Prostate gland (tissue), 2 donors: ENCODE measurements at regions not wholly inside any gene's neighbourhood (a gene's known extent, or its start where the extent isn't known, plus 50 kb on each side); places are given as distances from the start of the nearest gene placed in this dataset.
"Not testable (repeated sequence)": the region's sequence is repeated elsewhere in the genome, so short reads cannot be mapped to it uniquely, and the experiment has no call there.

Experiments
- DNase-seq: peaks from one replicate; pipeline ENCODE4 v3.0.0-alpha.2; 2019; ENCODE audit warnings: low spot score
- H3K27ac ChIP-seq, 2 donors: fragments of 200-600 bp; sonication (generic); 2 replicates each; pipeline ENCODE4 v1.5.1; 2017 to 2019
- H3K27me3 ChIP-seq: fragments of 200-600 bp; sonication (generic); replicated peaks from 2 replicates; pipeline ENCODE4 v1.5.1; 2019; ENCODE audit not compliant: insufficient read depth
- H3K36me3 ChIP-seq, 2 donors: fragments of 200-600 bp; sonication (generic); 1 replicate in 1 of 2; 2 replicates in 1 of 2; pipeline versions ENCODE4 v1.5.1 to v1.8.1; 2017 to 2019
- H3K4me1 ChIP-seq: fragments of 200-600 bp; sonication (generic); replicated peaks from 2 replicates; pipeline ENCODE4 v1.5.1; 2019
- H3K4me3 ChIP-seq, 2 donors: fragments of 200-600 bp; sonication (generic); 2 replicates each; pipeline ENCODE4 v1.5.1; 2017 to 2019
- H3K9me3 ChIP-seq: fragments of 200-600 bp; sonication (generic); 2 replicates; pipeline ENCODE4 v1.5.1; 2017
- CTCF ChIP-seq, 4 experiments: fragments of 200-600 bp in 2 of 4; fragments of 450-650 bp in 2 of 4; sonication (generic) in 2 of 4; IDR thresholded peaks; 1 replicate in 3 of 4; 2 replicates in 1 of 4; pipeline ENCODE4 v1.5.1; 2016 to 2019; ENCODE audit warnings: antibody characterized with exemption in 4 of 4, mild to moderate bottlenecking in 2 of 4, moderate library complexity in 2 of 4
- POLR2A ChIP-seq: fragments of 450-650 bp; IDR thresholded peaks from one replicate; pipeline ENCODE4 v1.6.1; 2016; ENCODE audit warnings: antibody characterized with exemption, mild to moderate bottlenecking
- POLR2AphosphoS5 ChIP-seq: sonication (generic); formaldehyde crosslinking; IDR thresholded peaks from one replicate; pipeline ENCODE4 v1.6.1; 2017; ENCODE audit warnings: antibody characterized with exemption
- WGBS: methylation state at CpG from one replicate; pipeline ENCODE4 v1.1.5; 2018; 5-methylcytosine and 5-hydroxymethylcytosine counted together
- intact Hi-C: fragments of 100-400 bp; cut with DNase I; formaldehyde crosslinking; loops from one replicate; pipeline ENCODE4 v1.14.2; 2022

DNA sequence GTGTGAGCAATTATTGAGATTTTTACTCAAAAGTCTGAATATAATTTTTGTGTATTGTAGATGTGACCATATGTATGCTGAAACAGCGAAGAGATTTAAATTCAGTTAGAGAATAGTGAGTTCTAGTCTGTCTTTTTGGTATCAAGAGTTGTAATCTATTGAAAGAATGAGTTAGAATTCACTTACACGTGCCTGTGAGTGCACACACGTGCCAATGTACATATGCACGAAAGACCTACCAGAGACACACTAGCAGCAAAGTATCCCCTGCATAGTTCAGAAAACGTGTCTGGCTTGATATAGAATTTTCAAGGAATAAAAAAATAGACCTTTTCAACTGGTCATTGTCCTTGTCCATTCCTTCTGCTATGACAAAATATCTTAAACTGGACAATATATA is 64.8 kb upstream of the BHLHE40 start:
- Histone ChIP-seq H3K4me3 (no peak overlapping the region), H3K36me3 (no peaks in the 10 kb centered on the region), H3K27me3 (no peaks in the 10 kb centered on the region), H3K4me1 (no peaks in the 10 kb centered on the region), H3K27ac (no peak overlapping the region), H3K9me3 (no peaks in the 10 kb centered on the region)
- no peak for DNase-seq
- intact Hi-C loops: no loop called here
- TF ChIP-seq POLR2A: no peak
- no peak for TF ChIP-seq CTCF (IDR thresholded peaks at IDR 0.05)
- TF ChIP-seq POLR2AphosphoS5: no peak
- WGBS: 92% methylated on average over 5 of the region's 5 CpGs

DNA sequence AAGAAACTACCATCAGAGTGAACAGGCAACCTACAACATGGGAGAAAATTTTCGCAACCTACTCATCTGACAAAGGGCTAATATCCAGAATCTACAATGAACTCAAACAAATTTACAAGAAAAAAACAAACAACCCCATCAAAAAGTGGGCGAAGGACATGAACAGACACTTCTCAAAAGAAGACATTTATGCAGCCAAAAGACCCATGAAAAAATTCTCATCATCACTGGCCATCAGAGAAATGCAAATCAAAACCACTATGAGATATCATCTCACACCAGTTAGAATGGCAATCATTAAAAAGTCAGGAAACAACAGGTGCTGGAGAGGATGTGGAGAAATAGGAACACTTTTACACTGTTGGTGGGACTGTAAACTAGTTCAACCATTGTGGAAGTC is 57.6 kb upstream of the BHLHE40 start:
- H3K4me3 ChIP-seq, DNase-seq, H3K27me3 ChIP-seq, intact Hi-C loops, H3K36me3 ChIP-seq, H3K9me3 ChIP-seq, H3K4me1 ChIP-seq, H3K27ac ChIP-seq: not testable (repeated sequence)
- WGBS: 89% methylated on average over 1 of the region's 2 CpGs

- Histone ChIP-seq H3K4me1 (no peaks in the 10 kb centered on the region), H3K9me3 (no peaks in the 10 kb centered on the region), H3K4me3 (no peak overlapping the region), H3K27me3 (no peaks in the 10 kb centered on the region), H3K36me3 (no peaks in the 10 kb centered on the region), H3K27ac (no peak overlapping the region)
- DNase-seq: no peak
- intact Hi-C loops: no loop called here
- WGBS: 97% methylated on average over 1 of the region's 1 CpG
- TF ChIP-seq POLR2AphosphoS5 (no peak), CTCF (IDR thresholded peaks at IDR 0.05) (no peak)
These were observed 52.3 kb upstream of the BHLHE40 start for GRCh38 chr3:4926892-4927291.

- Histone ChIP-seq H3K36me3 (no peaks in the 10 kb centered on the region), H3K4me3 (no peak overlapping the region), H3K27ac (no peak overlapping the region), H3K4me1 (no peaks in the 10 kb centered on the region), H3K9me3 (no peaks in the 10 kb centered on the region), H3K27me3 (no peaks in the 10 kb centered on the region)
- WGBS: 93% methylated on average over 7 of the region's 7 CpGs
- intact Hi-C loops: no loop called here
- no peak for DNase-seq
- TF ChIP-seq POLR2A (no peak), POLR2AphosphoS5 (no peak), CTCF (IDR thresholded peaks at IDR 0.05) (no peak)
These were observed 50.9 kb upstream of the BHLHE40 start for GRCh38 chr3:4928277-4928789.
